Keratinocyte (primary cell): ENCODE measurements at regions not wholly inside any gene's neighbourhood (a gene's known extent, or its start where the extent isn't known, plus 50 kb on each side); places are given as distances from the start of the nearest gene placed in this dataset.

Experiments used
- EZH2 ChIP-seq: IDR thresholded peaks from one replicate; pipeline ENCODE4 v1.6.1; 2012; ENCODE audit warnings: inconsistent platforms, mild to moderate bottlenecking, low read length, moderate library complexity
- TF ChIP-seq, protein P1 (sequence below), 3 experiments: IDR thresholded peaks in 1 of 3; conservative IDR thresholded peaks in 1 of 3; optimal IDR thresholded peaks in 1 of 3; 2 replicates in 2 of 3; 3 replicates in 1 of 3; pipeline versions ENCODE3 to v1.5.1; 2011; ENCODE audit warnings: low read length in 3 of 3, mild to moderate bottlenecking in 3 of 3, moderate library complexity in 2 of 3, control low read depth in 1 of 3, inconsistent platforms in 1 of 3; ENCODE audit not compliant: insufficient read depth in 2 of 3; ENCODE audit errors: extremely low read depth in 1 of 3

DNA sequence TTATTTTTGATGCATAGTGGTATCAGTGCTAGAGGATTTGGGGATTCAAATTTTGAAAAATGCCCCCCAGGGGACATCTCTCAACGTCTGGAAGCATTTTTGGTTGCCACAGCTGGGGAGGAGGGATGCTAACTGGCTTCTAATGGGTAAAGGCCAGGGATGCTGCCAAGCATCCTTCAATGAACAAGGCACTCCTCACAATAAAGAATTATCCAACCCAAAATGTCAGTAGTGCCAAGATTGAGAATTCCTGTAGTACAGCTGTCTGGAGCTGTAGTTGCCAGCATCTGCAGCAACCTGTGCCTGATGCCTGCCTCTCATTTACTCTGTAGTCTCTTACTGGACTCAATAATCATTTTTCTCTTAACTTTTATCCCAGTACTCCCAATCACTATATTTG, 53.5 kb downstream of the SEPTIN7 start:
- TF ChIP-seq, protein P1, sequence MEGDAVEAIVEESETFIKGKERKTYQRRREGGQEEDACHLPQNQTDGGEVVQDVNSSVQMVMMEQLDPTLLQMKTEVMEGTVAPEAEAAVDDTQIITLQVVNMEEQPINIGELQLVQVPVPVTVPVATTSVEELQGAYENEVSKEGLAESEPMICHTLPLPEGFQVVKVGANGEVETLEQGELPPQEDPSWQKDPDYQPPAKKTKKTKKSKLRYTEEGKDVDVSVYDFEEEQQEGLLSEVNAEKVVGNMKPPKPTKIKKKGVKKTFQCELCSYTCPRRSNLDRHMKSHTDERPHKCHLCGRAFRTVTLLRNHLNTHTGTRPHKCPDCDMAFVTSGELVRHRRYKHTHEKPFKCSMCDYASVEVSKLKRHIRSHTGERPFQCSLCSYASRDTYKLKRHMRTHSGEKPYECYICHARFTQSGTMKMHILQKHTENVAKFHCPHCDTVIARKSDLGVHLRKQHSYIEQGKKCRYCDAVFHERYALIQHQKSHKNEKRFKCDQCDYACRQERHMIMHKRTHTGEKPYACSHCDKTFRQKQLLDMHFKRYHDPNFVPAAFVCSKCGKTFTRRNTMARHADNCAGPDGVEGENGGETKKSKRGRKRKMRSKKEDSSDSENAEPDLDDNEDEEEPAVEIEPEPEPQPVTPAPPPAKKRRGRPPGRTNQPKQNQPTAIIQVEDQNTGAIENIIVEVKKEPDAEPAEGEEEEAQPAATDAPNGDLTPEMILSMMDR (optimal IDR thresholded peaks at IDR 0.05 in 1 of 3, IDR thresholded peaks at IDR 0.05 in 1 of 3, conservative IDR thresholded peaks at IDR 0.05 in 1 of 3; ENCODE audit: extremely low read depth in 1 of 3, insufficient read depth in 2 of 3, low read length in 3 of 3) = no peak
- no peak for TF ChIP-seq EZH2
